ENCODE measurements at regions not wholly inside any gene's neighbourhood (a gene's known extent, or its start where the extent isn't known, plus 50 kb on each side); places are given as distances from the start of the nearest gene placed in this dataset.
A peak's percentile ranks its signal among the peaks of the same experiment; 100 is the strongest.

DNA sequence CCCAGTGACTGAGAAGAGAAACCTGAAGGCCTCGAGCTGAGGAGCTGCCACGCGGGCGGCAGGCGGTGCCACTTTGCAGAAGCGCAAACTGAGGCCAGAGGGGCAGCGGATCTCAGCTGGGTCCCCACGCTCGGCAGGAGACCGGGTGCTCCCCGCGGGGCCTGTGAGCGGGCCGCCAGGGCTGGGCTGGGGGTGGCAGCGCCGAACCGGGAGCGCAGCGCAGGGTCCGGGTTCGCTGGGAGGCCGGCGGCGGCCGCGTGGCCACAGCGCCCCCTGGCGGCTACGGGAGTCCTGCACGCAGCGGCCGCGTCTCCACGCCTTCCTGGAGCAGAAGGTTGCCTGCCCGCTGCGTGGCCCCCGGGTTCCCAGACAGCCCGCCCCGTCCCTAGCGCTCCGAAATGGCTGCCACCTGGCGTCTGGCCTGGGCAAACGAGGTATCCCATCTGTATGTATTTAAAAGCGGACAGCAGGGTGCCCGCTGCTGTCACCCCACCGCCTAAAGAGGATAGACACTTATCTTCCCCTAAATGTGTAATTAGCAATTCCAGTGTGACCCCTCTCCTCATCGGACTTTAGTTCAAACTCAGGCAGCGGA lies 96.1 kb upstream of the CDH5 start (continued):
- TF ChIP-seq RERE (CRISPR knock-in tag; IDR thresholded peaks at IDR 0.05; ENCODE audit: low read depth), result no peak
- TF ChIP-seq ZFP36L2 (CRISPR knock-in tag; IDR thresholded peaks at IDR 0.05), result no peak
- no peak for TF ChIP-seq CREM (IDR thresholded peaks at IDR 0.05)
- no peak for TF ChIP-seq CREM (CRISPR knock-in tag; IDR thresholded peaks at IDR 0.05)
- TF ChIP-seq, protein P1, sequence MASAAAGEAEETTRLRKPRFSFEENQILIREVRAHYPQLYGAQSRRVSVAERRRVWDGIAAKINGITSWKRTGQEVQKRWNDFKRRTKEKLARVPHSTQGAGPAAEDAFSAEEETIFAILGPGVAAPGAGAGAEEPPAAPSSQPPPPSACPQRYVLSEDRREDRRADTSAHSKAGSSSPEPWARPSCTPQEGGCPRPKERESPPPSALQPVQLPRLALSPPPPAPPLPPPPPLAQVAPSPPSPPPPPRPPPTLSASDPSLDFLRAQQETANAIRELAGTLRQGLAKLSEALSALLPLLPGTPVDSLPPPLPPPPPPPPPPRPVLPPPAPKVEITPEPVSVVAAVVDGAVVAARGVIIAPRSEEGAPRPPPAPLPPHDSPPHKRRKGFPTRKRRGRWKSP (CRISPR knock-in tag; IDR thresholded peaks at IDR 0.05), result peak; percentile 73; the same call in 1 of the 2 replicates
- TF ChIP-seq HDAC6 (IDR thresholded peaks at IDR 0.05; ENCODE audit: low read depth, low read length), result no peak
- TF ChIP-seq ZNF367 (CRISPR knock-in tag; IDR thresholded peaks at IDR 0.05; ENCODE audit: borderline replicate concordance), result no peak; the same call in 1 of the 2 replicates
- TF ChIP-seq, protein P2, sequence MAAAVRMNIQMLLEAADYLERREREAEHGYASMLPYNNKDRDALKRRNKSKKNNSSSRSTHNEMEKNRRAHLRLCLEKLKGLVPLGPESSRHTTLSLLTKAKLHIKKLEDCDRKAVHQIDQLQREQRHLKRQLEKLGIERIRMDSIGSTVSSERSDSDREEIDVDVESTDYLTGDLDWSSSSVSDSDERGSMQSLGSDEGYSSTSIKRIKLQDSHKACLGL (CRISPR knock-in tag; IDR thresholded peaks at IDR 0.05), result no peak
- TF ChIP-seq, protein P3, sequence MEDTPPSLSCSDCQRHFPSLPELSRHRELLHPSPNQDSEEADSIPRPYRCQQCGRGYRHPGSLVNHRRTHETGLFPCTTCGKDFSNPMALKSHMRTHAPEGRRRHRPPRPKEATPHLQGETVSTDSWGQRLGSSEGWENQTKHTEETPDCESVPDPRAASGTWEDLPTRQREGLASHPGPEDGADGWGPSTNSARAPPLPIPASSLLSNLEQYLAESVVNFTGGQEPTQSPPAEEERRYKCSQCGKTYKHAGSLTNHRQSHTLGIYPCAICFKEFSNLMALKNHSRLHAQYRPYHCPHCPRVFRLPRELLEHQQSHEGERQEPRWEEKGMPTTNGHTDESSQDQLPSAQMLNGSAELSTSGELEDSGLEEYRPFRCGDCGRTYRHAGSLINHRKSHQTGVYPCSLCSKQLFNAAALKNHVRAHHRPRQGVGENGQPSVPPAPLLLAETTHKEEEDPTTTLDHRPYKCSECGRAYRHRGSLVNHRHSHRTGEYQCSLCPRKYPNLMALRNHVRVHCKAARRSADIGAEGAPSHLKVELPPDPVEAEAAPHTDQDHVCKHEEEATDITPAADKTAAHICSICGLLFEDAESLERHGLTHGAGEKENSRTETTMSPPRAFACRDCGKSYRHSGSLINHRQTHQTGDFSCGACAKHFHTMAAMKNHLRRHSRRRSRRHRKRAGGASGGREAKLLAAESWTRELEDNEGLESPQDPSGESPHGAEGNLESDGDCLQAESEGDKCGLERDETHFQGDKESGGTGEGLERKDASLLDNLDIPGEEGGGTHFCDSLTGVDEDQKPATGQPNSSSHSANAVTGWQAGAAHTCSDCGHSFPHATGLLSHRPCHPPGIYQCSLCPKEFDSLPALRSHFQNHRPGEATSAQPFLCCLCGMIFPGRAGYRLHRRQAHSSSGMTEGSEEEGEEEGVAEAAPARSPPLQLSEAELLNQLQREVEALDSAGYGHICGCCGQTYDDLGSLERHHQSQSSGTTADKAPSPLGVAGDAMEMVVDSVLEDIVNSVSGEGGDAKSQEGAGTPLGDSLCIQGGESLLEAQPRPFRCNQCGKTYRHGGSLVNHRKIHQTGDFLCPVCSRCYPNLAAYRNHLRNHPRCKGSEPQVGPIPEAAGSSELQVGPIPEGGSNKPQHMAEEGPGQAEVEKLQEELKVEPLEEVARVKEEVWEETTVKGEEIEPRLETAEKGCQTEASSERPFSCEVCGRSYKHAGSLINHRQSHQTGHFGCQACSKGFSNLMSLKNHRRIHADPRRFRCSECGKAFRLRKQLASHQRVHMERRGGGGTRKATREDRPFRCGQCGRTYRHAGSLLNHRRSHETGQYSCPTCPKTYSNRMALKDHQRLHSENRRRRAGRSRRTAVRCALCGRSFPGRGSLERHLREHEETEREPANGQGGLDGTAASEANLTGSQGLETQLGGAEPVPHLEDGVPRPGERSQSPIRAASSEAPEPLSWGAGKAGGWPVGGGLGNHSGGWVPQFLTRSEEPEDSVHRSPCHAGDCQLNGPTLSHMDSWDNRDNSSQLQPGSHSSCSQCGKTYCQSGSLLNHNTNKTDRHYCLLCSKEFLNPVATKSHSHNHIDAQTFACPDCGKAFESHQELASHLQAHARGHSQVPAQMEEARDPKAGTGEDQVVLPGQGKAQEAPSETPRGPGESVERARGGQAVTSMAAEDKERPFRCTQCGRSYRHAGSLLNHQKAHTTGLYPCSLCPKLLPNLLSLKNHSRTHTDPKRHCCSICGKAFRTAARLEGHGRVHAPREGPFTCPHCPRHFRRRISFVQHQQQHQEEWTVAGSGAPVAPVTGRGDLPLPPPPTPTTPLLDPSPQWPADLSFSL (CRISPR knock-in tag; IDR thresholded peaks at IDR 0.05), result no peak
- TF ChIP-seq WIZ (CRISPR knock-in tag; IDR thresholded peaks at IDR 0.05), result no peak
- TF ChIP-seq ZNF558 (CRISPR knock-in tag; IDR thresholded peaks at IDR 0.05; ENCODE audit: borderline replicate concordance), result no peak
- no peak for TF ChIP-seq ELF1 (CRISPR knock-in tag; IDR thresholded peaks at IDR 0.05)
- no peak for TF ChIP-seq ZSCAN22 (CRISPR knock-in tag; IDR thresholded peaks at IDR 0.05)
- no peak for TF ChIP-seq KLF6 (CRISPR knock-in tag; IDR thresholded peaks at IDR 0.05)
- TF ChIP-seq RAD51 (IDR thresholded peaks at IDR 0.05; ENCODE audit: borderline replicate concordance), result no peak
- TF ChIP-seq ZNF788 (CRISPR knock-in tag; IDR thresholded peaks at IDR 0.05; ENCODE audit: borderline replicate concordance), result no peak
- no peak for TF ChIP-seq ARNT (IDR thresholded peaks at IDR 0.05)
- TF ChIP-seq AHR (CRISPR knock-in tag; IDR thresholded peaks at IDR 0.05), result no peak
- TF ChIP-seq BRD4 (CRISPR knock-in tag; IDR thresholded peaks at IDR 0.05), result 0 out of 2 replicates have a peak, but pooled peaks have one; percentile 42
